ENCODE measurements at regions not wholly inside any gene's neighbourhood (a gene's known extent, or its start where the extent isn't known, plus 50 kb on each side); places are given as distances from the start of the nearest gene placed in this dataset.

DNA sequence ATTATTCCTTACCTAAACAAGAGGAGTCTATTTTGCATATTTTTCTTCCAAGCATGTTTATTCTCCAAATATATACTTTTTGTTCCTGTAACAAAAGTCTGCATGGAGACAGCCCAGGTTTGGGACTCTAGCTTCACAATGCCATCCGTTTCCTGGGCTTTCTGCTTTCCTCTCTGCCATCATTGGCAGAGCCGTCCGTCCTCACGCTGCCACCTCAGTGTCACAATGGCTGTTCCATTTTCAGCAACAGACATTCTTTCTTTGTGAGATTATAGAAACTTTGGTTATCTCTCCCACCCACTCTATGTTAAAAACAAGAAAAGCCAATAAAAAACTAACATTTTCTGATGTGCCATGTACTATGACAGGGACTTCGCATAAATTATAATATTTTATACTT is 825.2 kb downstream of the REEP3 start:
- TF ChIP-seq, protein P1, sequence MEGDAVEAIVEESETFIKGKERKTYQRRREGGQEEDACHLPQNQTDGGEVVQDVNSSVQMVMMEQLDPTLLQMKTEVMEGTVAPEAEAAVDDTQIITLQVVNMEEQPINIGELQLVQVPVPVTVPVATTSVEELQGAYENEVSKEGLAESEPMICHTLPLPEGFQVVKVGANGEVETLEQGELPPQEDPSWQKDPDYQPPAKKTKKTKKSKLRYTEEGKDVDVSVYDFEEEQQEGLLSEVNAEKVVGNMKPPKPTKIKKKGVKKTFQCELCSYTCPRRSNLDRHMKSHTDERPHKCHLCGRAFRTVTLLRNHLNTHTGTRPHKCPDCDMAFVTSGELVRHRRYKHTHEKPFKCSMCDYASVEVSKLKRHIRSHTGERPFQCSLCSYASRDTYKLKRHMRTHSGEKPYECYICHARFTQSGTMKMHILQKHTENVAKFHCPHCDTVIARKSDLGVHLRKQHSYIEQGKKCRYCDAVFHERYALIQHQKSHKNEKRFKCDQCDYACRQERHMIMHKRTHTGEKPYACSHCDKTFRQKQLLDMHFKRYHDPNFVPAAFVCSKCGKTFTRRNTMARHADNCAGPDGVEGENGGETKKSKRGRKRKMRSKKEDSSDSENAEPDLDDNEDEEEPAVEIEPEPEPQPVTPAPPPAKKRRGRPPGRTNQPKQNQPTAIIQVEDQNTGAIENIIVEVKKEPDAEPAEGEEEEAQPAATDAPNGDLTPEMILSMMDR (IDR thresholded peaks at IDR 0.05) = no peak
- no peak for TF ChIP-seq POLR2AphosphoS5 (IDR thresholded peaks at IDR 0.05)
